ENCODE measurements at regions not wholly inside any gene's neighbourhood (a gene's known extent, or its start where the extent isn't known, plus 50 kb on each side); places are given as distances from the start of the nearest gene placed in this dataset.

GRCh38 chr7:10618953-10619352, 354.7 kb upstream of the PHF14 start:
- TF ChIP-seq CTCF (IDR thresholded peaks at IDR 0.05) (no peak), EP300 (IDR thresholded peaks at IDR 0.05) (no peak), POLR2A (IDR thresholded peaks at IDR 0.05) (no peak), POLR2AphosphoS5 (IDR thresholded peaks at IDR 0.05) (no peak)
